Kidney capillary endothelial cell (primary cell): ENCODE measurements at regions not wholly inside any gene's neighbourhood (a gene's known extent, or its start where the extent isn't known, plus 50 kb on each side); places are given as distances from the start of the nearest gene placed in this dataset.

ENCODE experiments used
- DNase-seq: peaks from one replicate; pipeline ENCODE4 v3.0.0-alpha.2; 2018; ENCODE audit warnings: low spot score

DNA sequence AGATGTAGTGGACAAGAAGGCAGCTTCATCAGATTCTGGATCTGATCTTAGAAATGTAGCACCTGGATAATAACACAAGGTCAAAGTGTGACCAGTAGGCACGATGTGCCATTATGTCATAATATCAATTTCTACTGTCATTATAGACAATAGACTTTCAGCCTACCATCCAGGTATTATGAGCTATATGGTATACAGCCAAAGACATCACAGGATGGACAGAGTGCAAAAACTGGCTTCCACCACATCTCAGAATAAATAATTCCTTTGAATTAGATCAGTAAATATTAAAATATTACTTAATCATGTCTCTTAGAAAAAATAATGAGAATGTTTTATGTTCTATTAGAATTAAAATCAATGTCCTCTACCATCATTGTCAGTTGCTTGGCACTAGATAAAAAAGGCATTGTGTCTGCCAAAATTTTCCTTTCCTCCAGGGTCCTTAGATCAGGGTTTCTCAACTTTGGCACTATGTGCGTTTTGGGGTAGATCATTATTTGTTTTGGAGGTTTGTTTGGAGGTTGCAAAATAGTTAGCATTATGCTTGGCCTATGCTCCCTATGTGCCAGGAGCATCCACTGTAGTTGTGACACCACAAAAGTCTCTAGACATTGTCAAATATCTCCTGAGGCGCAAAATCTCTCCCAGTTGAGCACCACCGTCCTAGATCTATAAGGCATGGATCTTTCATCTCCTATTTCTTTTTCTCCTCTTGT lies 86.7 kb upstream of the NRIP1 start:
- DNase-seq: no peak

DNA sequence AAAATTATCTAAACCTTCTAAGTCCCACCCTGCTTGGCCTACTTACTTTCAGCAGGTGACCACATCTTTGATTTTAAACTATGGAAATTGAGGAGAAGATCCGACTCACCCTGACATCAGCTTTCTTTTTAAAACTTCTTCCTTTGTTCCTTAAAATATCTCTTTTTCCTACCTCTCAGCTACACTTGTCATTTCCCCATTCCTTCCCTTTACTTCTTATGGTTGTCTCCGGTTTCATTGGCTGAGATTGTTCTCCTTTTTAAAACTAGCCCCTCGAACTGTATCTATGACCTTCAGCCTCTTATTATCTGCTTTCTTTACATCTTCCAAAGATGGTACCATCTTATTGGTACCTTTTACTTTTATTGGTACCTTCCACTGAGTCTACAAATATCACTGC lies 87.8 kb upstream of the NRIP1 start:
- no peak for DNase-seq

GRCh38 chr21:15159382-15160020 lies 94.7 kb upstream of the NRIP1 start:
- DNase-seq: no peak

- no peak for DNase-seq
Measured at GRCh38 chr21:15160136-15160535, 95.3 kb upstream of the NRIP1 start.

GRCh38 chr21:15162921-15163320 lies 98.1 kb upstream of the NRIP1 start:
- DNase-seq: no peak

DNA sequence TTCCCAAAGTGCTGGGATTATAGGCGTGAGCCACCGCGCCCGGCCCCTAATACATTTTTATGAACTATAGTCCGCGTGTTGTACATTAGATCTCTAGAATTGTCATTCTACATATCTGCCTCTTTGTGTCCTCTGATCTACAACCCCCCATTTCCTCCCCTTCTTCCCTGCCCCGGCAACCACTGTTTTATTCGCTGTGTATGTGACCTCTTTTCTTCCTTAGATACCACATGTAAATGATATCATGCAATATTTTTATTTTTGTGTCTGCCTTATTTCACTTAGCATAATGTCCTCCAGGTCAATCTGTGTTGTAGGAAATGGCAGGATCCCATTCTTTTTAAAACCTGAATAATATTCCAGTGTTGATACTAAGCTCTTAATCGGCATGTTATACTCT lies 99.5 kb upstream of the NRIP1 start:
- no peak for DNase-seq

DNA sequence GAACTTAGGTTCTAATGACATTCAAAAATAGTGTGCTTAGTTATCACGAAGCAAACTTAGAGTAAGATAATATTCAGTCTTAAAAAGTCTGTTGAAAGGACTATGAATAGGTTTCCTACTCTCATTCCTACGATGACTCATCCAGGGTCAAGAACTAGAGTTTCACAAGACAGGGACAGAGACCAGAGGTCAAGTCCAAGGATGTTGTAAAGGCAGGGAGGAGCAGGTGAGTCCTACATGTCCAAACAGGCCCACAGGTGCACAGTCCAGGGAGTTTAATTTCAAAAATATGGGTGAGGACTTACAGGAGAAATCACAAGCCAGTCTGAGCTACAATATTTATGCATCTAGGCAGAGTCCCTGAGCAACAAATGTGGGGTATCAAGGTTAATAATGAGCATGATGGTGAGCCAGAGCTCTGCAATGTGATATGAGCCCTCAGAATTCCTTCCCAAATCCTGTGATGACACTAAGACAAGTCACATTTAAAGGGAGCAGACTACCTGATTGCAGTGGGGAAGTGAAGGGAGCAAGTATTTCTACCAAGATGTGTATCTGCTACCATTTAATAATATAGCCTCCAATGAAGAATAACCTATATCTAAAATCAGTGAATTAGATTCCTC lies 100.0 kb upstream of the NRIP1 start:
- DNase-seq: no peak

DNA sequence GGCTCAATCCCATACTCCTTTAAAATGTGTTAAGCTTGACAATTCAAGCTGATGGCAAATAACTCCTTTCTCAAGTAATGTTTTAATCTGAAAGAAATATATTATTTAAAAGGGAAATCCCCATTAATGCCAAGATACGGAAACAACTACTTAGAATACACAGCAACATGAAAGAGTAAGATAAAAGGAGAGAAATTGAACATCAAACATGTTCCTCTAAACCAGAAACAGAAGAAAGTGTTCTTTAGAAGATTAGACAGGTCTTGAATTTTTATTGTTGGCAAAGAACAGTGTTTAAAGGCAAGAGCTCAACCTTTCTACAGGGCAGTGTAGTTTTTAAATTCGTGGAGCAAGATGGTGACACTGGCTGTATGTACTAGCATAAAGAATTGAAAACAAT lies 105.8 kb upstream of the NRIP1 start:
- DNase-seq: no peak

DNA sequence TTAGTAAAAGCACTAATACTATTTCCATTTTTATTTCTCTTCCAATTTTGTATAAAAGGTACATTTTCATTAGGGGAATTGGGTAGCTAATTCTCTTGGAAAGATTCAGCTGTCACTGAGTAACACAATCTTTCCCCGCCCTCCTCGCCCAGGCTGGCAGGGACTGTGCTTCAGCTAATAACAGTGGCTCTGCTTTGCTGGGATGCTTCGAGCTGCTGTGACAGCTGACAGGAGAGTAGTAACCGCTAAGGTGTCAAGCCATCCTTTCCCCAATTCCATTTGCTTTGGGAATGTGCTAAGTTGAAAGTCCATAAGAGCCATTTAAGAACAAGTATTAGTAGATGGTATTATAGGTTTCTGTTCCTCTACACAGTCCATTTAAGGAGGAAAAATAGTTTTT lies 106.7 kb upstream of the NRIP1 start:
- no peak for DNase-seq

DNA sequence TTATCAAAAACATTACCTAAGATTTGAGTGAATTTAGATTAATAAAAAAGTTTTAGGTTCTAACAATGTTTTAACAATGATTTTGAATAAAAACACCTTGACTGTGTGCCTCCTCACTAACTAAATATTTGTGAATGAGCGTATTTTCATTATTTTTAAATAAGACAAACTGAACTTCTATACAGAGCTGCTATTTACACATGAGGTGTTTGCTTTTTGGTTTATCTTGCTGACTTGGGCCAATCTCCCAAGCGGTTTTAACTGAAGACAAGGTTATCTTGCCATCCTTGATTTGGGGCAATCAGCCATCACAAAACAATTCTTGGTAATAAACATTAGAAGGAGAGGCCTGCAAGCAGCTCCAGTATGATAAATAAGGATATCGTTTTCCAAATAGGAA lies 108.2 kb upstream of the NRIP1 start:
- DNase-seq: no peak

- DNase-seq: no peak
Measured at GRCh38 chr21:15174923-15175322, 110.1 kb upstream of the NRIP1 start.

DNA sequence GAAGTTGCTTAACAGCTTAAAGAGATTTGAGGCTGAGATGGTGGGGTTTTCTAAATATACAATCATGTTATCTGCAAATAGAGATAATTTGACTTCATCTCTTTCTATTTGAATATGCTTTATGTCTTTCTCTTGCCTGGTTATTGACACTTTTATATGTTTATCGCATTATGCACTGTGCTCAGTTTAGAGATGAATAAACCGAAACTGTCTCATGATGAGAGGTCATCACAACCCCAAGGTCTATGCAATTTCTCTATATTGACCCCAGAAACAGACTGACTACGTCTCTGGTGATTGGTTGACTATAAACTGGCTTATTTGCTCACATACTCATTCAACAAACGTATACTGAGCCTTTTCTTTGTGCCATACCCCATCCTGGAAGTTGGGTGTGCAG lies 117.9 kb upstream of the NRIP1 start:
- DNase-seq: no peak

- no peak for DNase-seq
Measured at GRCh38 chr21:15183813-15184257, 119.0 kb upstream of the NRIP1 start.

DNA sequence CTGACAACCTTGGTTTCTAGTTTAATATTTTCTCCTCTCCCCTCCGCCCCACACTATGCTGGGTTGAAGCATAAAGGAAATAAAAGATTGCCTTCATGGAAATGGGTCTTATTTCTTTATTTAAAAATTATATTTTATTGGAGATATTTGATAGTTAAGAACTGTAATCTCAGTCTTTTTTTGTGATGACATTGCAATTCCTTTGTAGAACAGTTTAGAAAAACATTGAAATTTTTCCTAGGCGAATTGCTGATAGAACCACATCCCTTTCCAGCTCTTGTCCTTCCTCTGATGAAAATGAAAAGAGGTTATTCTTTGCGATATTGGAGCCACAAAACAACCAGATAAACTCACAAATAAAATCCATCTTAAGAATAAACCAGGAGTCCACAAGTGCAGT lies 125.6 kb upstream of the NRIP1 start:
- DNase-seq: no peak

DNA sequence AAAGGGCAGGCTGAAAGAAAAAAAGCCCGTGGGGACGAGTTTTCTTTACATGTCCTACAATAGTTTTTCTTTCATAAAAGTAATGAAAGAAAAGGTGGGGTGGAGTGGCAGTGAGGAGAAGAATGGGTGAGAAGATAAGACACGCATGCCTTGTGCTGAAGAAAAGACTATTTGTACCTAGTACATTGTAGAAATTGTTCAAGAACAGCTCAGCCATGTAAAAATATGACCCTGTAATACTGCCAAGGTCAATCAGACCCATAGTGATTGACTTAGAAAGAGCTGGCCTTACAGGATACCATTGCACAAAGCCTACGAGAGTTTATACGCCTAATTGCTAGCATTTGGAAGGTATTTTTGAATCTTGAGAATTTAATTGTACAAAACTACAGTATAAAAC lies 126.0 kb upstream of the NRIP1 start:
- no peak for DNase-seq

GRCh38 chr21:15191342-15191741 lies 126.5 kb upstream of the NRIP1 start:
- DNase-seq: no peak

DNA sequence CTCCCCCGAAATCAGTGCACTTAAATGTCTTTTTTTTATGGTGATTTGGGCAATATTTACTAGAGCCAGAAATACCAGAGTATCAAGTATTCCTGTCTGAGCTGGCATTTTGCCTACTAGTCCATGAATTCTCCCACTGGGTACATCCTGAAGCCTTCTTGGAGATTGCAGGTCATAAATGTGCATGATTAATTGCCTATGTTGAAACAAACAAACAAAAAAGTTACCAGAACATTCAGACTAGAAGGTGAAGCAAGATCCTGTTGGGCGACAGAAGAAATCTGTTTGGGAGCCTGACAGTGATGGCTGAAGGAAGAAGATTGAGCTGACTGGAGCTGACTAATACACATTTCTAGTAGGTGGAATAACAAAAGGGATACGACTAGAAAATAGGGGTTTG lies 127.4 kb upstream of the NRIP1 start:
- no peak for DNase-seq

GRCh38 chr21:15193937-15194336 lies 129.1 kb upstream of the NRIP1 start:
- no peak for DNase-seq

DNA sequence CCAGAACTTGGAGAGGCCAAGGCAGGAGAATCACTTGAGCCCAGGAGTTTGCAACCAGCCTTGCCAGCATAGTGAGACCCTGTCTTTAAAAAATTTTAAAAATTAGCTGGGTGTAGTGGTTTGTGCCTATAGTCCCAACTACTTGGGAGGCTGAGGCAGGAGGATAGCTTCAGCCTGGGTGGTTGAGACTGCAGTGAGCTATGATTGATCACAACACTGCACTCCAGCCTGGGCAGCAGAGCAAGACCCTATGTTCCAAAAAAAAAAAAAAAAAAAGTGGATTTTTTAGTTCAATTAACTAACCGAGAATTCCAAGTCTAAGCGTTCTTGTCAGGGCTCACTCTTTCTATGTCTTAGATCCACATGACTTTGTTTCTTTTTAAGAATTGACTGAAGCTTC lies 130.3 kb upstream of the NRIP1 start:
- no peak for DNase-seq

DNA sequence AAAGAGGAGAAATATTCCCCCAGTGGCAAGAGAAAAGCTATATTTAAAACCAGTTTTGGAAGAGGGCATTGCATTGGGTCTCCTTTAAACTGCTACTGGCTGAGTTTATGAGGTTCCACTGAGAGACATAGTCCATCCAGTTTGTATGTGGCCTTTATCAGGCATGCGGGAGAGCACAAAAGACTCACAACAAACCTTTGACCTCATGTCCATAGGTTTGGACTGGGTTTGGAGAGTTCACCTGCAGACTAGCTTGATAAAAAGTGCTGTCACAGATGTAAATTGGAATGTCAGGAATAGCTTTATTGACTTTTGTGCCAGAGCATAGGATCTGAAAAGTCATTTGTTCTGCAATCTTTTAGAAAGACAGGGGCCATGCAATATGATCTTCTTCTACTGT lies 131.0 kb upstream of the NRIP1 start:
- no peak for DNase-seq

- no peak for DNase-seq
Measured at GRCh38 chr21:15197696-15198095, 132.9 kb upstream of the NRIP1 start.

DNA sequence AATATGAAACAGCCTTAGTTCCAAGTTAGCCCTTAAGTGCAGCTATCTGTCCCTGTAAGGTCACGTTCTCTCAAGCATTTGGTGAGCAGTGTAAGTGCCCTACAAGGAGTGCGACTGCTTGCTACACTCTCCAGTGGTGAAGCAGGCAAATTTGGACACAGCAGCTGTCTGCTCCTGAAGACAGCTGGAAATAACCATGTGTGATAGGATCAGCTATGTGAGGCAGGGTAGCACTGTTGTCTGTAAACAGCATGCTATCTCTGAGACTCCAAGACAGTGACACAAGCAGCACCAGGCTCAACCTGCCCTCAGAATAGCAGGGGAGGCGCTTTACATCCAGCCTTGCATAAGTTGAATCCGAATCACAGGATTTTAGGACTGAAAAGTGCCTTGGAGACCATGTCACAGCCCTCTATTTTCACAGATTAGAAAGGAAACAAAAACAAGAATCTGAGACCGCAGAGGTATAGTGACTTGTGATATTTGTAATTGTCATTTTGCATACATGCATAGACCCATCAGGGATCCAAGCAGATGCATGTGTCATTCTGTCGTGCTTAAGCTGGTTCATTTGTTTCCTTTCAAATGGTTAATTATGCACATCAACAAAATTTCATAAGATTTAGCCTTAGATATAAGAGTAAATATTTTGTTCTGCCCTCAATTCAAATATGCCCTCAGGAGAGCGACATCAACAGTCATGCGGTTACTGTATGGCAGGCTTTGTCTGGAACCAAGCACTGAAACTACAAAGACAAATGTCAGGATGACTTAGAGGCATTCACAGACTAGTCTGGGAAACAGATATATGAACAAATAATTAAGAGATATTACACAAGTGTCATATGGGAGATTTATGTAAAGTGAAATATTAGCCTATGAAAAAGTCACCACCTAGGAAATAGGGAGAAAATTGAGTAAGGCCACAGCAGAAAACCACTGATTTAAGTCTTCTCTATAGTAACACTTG lies 134.9 kb upstream of the NRIP1 start:
- no peak for DNase-seq
